Stomach (tissue), 8 donors: ENCODE measurements at regions not wholly inside any gene's neighbourhood (a gene's known extent, or its start where the extent isn't known, plus 50 kb on each side); places are given as distances from the start of the nearest gene placed in this dataset.

Experiments
- DNase-seq, 2 donors: peaks; one replicate each; pipeline versions ENCODE4 v3.0.0 to v3.0.0-alpha.2; 2013 to 2019
- H3K27ac ChIP-seq, 5 donors: fragments of 200-600 bp in 4 of 5; sonication (generic) in 4 of 5; one replicate each; pipeline ENCODE4 v1.5.1; 2013 to 2019; ENCODE audit warnings: mild to moderate bottlenecking in 1 of 5, moderate library complexity in 1 of 5
- H3K27me3 ChIP-seq, 3 donors: fragments of 200-600 bp; sonication (generic); one replicate each; pipeline ENCODE4 v1.5.1; 2017 to 2019; ENCODE audit warnings: mixed run types in 1 of 3
- H3K36me3 ChIP-seq, 4 donors: fragments of 200-600 bp; sonication (generic); 1 replicate in 3 of 4; 2 replicates in 1 of 4; pipeline ENCODE4 v1.5.1; 2016 to 2019
- H3K4me1 ChIP-seq, 4 donors: fragments of 200-600 bp; sonication (generic); one replicate each; pipeline ENCODE4 v1.5.1; 2016 to 2019
- H3K4me3 ChIP-seq, 4 donors: fragments of 200-600 bp; sonication (generic) in 3 of 4; one replicate each; pipeline ENCODE4 v1.5.1; 2016 to 2019; ENCODE audit warnings: mild to moderate bottlenecking in 1 of 4
- H3K9me3 ChIP-seq, 4 donors: fragments of 200-600 bp; sonication (generic); one replicate each; pipeline ENCODE4 v1.5.1; 2016 to 2019
- EP300 ChIP-seq: sonication (generic); formaldehyde crosslinking; IDR thresholded peaks from one replicate; pipeline ENCODE4 v1.6.1; 2017; ENCODE audit warnings: antibody characterized with exemption
- POLR2A ChIP-seq, 4 donors: fragments of 450-650 bp; IDR thresholded peaks; one replicate each; pipeline ENCODE4 v1.6.1; 2016; ENCODE audit warnings: antibody characterized with exemption in 4 of 4, control low read depth in 2 of 4, mild to moderate bottlenecking in 1 of 4, moderate library complexity in 1 of 4
- POLR2AphosphoS5 ChIP-seq, 3 donors: sonication (generic); formaldehyde crosslinking; IDR thresholded peaks; one replicate each; pipeline ENCODE4 v1.6.1; 2016; ENCODE audit warnings: antibody characterized with exemption in 3 of 3
- WGBS, 5 donors: extraction: QIAGEN DNeasy Blood & Tissue Kit in 3 of 5; methylation state at CpG; one replicate each; pipeline versions ENCODE4 v1.1.5 to v1.1.7; 2013 to 2018; 5-methylcytosine and 5-hydroxymethylcytosine counted together
- intact Hi-C: fragments of 100-400 bp; cut with DNase I; formaldehyde crosslinking; loops from one replicate; pipeline ENCODE4 v1.15.1; 2023; ENCODE audit warnings: low total_unique reads
- TF ChIP-seq, protein P1 (sequence below), 7 experiments: fragments of 450-650 bp in 4 of 7; fragments of 200-600 bp in 3 of 7; sonication (generic) in 3 of 7; IDR thresholded peaks; one replicate each; pipeline ENCODE4 v1.5.1; 2016 to 2019; ENCODE audit warnings: antibody characterized with exemption in 7 of 7, control low read depth in 2 of 7, mild to moderate bottlenecking in 1 of 7
- donor health status: healthy with polysubstance abuse.
- donor health status: Bipolar disorder and iron deficiency.
- donor health status: healthy.

DNA sequence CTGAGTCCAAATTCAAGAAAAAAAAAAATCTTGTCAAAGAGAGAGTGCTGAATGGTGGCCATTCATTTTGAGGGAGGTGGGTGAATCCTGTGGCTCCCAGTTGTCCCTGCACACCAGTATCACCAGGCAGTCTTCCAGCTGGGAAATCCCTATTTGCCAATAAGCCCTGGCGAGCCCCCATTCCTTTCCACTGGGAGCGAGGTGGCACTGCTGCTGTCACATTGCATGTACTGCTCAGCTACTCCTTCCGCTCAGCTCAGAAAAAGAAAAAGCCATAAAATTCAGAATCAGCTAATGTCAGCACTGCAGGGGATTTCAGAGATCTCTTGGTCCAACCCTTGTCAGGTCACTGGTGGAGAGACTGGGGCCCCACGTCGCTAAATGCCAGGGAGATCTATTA lies 298.5 kb downstream of the OMA1 start:
- 35 to 46% (median 42%) methylated on average over 5 of the region's 5 CpGs for WGBS, 5 donors
- Histone ChIP-seq H3K9me3 (no peaks in the 10 kb centered on the region), H3K4me3 (no peak overlapping the region), H3K27me3 (peaks cover 7 to 58% (median 32%) of the 10 kb centered on the region in 3 donors), H3K4me1 (peaks cover 11 to 26% (median 19%) of the 10 kb centered on the region in 4 donors), H3K27ac (no peak overlapping the region), H3K36me3 (no peaks in the 10 kb centered on the region)
- TF ChIP-seq EP300, result no peak
- TF ChIP-seq POLR2AphosphoS5 (IDR thresholded peaks at IDR 0.05), result no peak
- TF ChIP-seq, protein P1, sequence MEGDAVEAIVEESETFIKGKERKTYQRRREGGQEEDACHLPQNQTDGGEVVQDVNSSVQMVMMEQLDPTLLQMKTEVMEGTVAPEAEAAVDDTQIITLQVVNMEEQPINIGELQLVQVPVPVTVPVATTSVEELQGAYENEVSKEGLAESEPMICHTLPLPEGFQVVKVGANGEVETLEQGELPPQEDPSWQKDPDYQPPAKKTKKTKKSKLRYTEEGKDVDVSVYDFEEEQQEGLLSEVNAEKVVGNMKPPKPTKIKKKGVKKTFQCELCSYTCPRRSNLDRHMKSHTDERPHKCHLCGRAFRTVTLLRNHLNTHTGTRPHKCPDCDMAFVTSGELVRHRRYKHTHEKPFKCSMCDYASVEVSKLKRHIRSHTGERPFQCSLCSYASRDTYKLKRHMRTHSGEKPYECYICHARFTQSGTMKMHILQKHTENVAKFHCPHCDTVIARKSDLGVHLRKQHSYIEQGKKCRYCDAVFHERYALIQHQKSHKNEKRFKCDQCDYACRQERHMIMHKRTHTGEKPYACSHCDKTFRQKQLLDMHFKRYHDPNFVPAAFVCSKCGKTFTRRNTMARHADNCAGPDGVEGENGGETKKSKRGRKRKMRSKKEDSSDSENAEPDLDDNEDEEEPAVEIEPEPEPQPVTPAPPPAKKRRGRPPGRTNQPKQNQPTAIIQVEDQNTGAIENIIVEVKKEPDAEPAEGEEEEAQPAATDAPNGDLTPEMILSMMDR (IDR thresholded peaks at IDR 0.05), result no peak
- TF ChIP-seq POLR2A (IDR thresholded peaks at IDR 0.05), result no peak
- DNase-seq, result no peak
- intact Hi-C loops, result no loop called here

DNA sequence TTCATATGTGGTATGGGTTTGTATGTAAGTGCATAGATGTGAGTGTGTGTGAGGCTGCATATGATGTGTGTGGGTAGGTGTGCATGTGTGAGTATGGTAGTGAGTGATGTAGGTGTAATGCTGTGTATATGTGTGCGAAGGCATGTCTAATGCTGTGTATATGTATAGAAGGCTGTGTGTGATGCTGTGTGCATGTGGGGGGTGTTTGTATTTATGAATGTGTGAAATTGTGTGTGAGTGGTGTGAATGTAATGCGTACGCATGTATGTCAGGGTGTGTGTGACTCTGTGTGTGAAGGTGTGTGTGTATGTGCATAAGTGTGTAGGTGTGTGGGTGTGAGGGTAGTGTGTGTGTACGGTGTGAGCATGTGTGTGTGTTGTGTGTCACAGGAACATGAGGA lies 300.0 kb downstream of the OMA1 start:
- H3K4me3 ChIP-seq, result no peak overlapping the region
- no peaks in the 10 kb centered on the region for H3K36me3 ChIP-seq
- H3K4me1 ChIP-seq, result peaks cover 11 to 26% (median 19%) of the 10 kb centered on the region in 4 donors
- WGBS, 5 donors, result 94 to 96% (median 96%) methylated on average over 4 of the region's 4 CpGs
- H3K9me3 ChIP-seq, result no peaks in the 10 kb centered on the region
- H3K27ac ChIP-seq, result no peak overlapping the region
- no peak for DNase-seq
- peaks cover 7 to 58% (median 32%) of the 10 kb centered on the region in 3 donors for H3K27me3 ChIP-seq
- TF ChIP-seq, protein P1 (IDR thresholded peaks at IDR 0.05), result no peak
- TF ChIP-seq EP300 (no peak), POLR2AphosphoS5 (IDR thresholded peaks at IDR 0.05) (no peak), POLR2A (IDR thresholded peaks at IDR 0.05) (no peak)
- intact Hi-C loops, result no loop called here

DNA sequence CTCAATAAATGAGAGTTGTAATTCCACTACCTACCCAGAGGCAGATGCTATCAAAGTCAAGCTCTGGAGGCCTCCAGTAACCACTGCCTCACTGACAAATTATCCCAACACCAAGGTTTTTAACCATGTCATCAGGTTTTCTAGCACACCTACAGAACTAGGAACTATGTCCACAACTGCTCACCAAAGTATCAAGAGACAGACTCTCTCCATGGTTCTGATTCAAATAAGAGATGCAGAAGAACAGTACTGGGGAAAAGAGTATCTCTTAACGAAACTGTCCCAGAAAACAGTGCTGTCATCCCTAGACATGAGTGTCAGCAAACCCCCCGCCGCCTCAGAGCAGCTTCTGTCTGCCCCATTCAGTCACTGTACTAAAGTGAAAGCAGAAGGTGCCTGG lies 301.7 kb downstream of the OMA1 start:
- Histone ChIP-seq H3K27ac (no peak overlapping the region), H3K4me3 (no peak overlapping the region), H3K36me3 (no peaks in the 10 kb centered on the region), H3K4me1 (peaks cover 6 to 19% (median 13%) of the 10 kb centered on the region in 4 donors), H3K9me3 (no peaks in the 10 kb centered on the region), H3K27me3 (peaks cover 6 to 47% (median 24%) of the 10 kb centered on the region in 3 donors)
- TF ChIP-seq POLR2A (IDR thresholded peaks at IDR 0.05) (no peak), EP300 (no peak), POLR2AphosphoS5 (IDR thresholded peaks at IDR 0.05) (no peak)
- TF ChIP-seq, protein P1 (IDR thresholded peaks at IDR 0.05), result no peak
- no peak for DNase-seq
- intact Hi-C loops, result no loop called here
- WGBS, 5 donors, result 64 to 76% (median 68%) methylated on average over 3 of the region's 3 CpGs

DNA sequence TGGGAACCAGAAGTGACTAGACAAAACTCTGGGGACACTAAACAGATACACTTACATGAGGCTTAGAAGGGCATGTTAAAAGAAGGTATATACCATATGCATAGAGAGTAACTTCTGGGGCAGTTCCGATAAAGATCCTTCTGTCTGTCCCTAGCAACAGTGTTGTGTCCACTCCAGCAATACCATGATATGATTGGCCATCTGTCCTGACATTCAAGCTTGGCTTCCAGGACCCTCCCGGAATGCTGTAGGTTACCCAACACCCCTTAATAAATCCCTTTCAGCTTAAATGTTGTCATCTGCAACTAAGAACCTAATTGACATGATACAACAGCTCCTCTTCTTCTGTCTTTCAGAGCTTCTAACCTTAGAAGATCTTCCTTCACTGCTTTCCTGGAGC lies 307.7 kb downstream of the OMA1 start:
- intact Hi-C loops, result no loop called here
- no peaks in the 10 kb centered on the region for H3K4me1 ChIP-seq
- no peaks in the 10 kb centered on the region for H3K27me3 ChIP-seq
- no peaks in the 10 kb centered on the region for H3K9me3 ChIP-seq
- 36 to 71% (median 50%) methylated on average over 1 to 2 of the region's 2 CpGs for WGBS, 5 donors
- DNase-seq, result no peak
- no peak overlapping the region for H3K27ac ChIP-seq
- H3K36me3 ChIP-seq, result no peaks in the 10 kb centered on the region
- H3K4me3 ChIP-seq, result no peak overlapping the region
- TF ChIP-seq EP300 (no peak), POLR2AphosphoS5 (IDR thresholded peaks at IDR 0.05) (no peak), POLR2A (IDR thresholded peaks at IDR 0.05) (no peak)
- TF ChIP-seq, protein P1 (IDR thresholded peaks at IDR 0.05), result no peak
